K562 (cell line): ENCODE measurements at regions not wholly inside any gene's neighbourhood (a gene's known extent, or its start where the extent isn't known, plus 50 kb on each side); places are given as distances from the start of the nearest gene placed in this dataset.

Experiments
- ATAC-seq: fragments of 200-7000 bp; cut with Tn5 transposase; 3 replicates; pipeline ENCODE4 v1.9.1; 2020; ENCODE audit warnings: moderate library complexity
- BruUV-seq: library from RNA; stranded (reverse); fragments of 400-500 nt; replicated peaks from 2 replicates; lab custom pipeline; 2021; lab: Mats Ljungman, UMichigan
- CTCF ChIA-PET: fragments of 300-600 bp; formaldehyde crosslinking; extraction: SDS; loops from one replicate; lab custom pipeline; 2021; ENCODE audit warnings: low intra/inter-chr PET ratio; lab: Yijun Ruan, JAX
- POLR2A ChIA-PET: fragments of 300-600, 350-650 bp; sonication (Branson Sonifier 250); formaldehyde crosslinking; extraction: SDS; loops from one replicate; lab custom pipeline; 2021; ENCODE audit warnings: antibody characterized with exemption, inconsistent platforms; lab: Yijun Ruan, JAX
- DNase-seq, 4 experiments: peaks; one replicate each; pipeline versions ENCODE4 v3.0.0 to v3.0.0-alpha.2; 2011 to 2018; ENCODE audit warnings: low spot score in 3 of 4, mixed read lengths in 3 of 4; ENCODE audit errors: extremely low read depth in 1 of 4
- FAIRE-seq: peaks from 2 replicates; lab custom pipeline; 2011; peaks lifted over from hg19 to GRCh38; lab: Jason Lieb, UNC
- H2AFZ ChIP-seq: 2 replicates; pipeline ENCODE4 v1.6.0; 2011; ENCODE audit warnings: low read depth, low read length, control low read depth, inconsistent platforms
- H3K27ac ChIP-seq: fragments of 200-600 bp; 3 replicates; pipeline ENCODE4 v1.8.0; 2011; ENCODE audit warnings: low read depth, mild to moderate bottlenecking, control low read depth, inconsistent platforms, low read length, moderate library complexity, mixed read lengths; ENCODE audit errors: extremely low read depth
- H3K27me3 ChIP-seq, 2 experiments: fragments of 300-600 bp in 1 of 2; 2 replicates in 1 of 2; 3 replicates in 1 of 2; pipeline versions ENCODE4 v1.6.0 to v1.8.0; 2011; ENCODE audit warnings: inconsistent platforms in 2 of 2, low read length in 2 of 2, mild to moderate bottlenecking in 1 of 2, mixed read lengths in 1 of 2, moderate library complexity in 1 of 2; ENCODE audit not compliant: control insufficient read depth in 2 of 2, insufficient read depth in 2 of 2
- H3K36me3 ChIP-seq: fragments of 300-600 bp; 3 replicates; pipeline ENCODE4 v1.8.0; 2011; ENCODE audit warnings: mild to moderate bottlenecking, low read length, inconsistent platforms; ENCODE audit not compliant: control insufficient read depth, insufficient read depth
- H3K4me1 ChIP-seq, 2 experiments: fragments of 200-600 bp in 1 of 2; replicated peaks in 1 of 2; 2 replicates in 1 of 2; 3 replicates in 1 of 2; pipeline versions ENCODE4 v1.5.1 to v1.8.0; 2011; ENCODE audit warnings: inconsistent platforms in 2 of 2, low read length in 2 of 2, mild to moderate bottlenecking in 1 of 2, mixed read lengths in 1 of 2, moderate library complexity in 1 of 2; ENCODE audit not compliant: control insufficient read depth in 2 of 2, insufficient read depth in 2 of 2
- H3K4me2 ChIP-seq: 2 replicates; pipeline ENCODE4 v1.6.1; 2011; ENCODE audit warnings: low read length, control low read depth, inconsistent platforms, mixed read lengths; ENCODE audit not compliant: insufficient read depth
- H3K4me3 ChIP-seq: fragments of 200-600 bp; sonication (generic), shearing (Covaris generic); 2 replicates; pipeline ENCODE4 v1.5.1; 2016; ENCODE audit warnings: control low read depth, inconsistent platforms
- H3K79me2 ChIP-seq: fragments of 200-600 bp; 3 replicates; pipeline ENCODE4 v1.8.0; 2011; ENCODE audit warnings: low read length, inconsistent platforms; ENCODE audit not compliant: control insufficient read depth, insufficient read depth
- H3K9ac ChIP-seq, 2 experiments: 2 replicates each; pipeline versions ENCODE4 v1.6.0 to v1.6.1; 2011; ENCODE audit warnings: low read depth in 2 of 2, low read length in 2 of 2, control low read depth in 1 of 2, inconsistent platforms in 1 of 2, mild to moderate bottlenecking in 1 of 2, mixed read lengths in 1 of 2; ENCODE audit not compliant: insufficient read depth in 1 of 2
- H3K9me1 ChIP-seq: one replicate; pipeline ENCODE4 v1.6.0; 2011; ENCODE audit warnings: inconsistent platforms, mild to moderate bottlenecking, low read length, moderate library complexity; ENCODE audit not compliant: control insufficient read depth, insufficient read depth
- H3K9me3 ChIP-seq: replicated peaks from 2 replicates; pipeline ENCODE4 v1.5.1; 2011; ENCODE audit warnings: low read depth, low read length, inconsistent platforms; ENCODE audit not compliant: control insufficient read depth, insufficient read depth
- H4K20me1 ChIP-seq: replicated peaks from 2 replicates; pipeline ENCODE4 v1.6.1; 2011; ENCODE audit warnings: low read length, inconsistent platforms, mixed read lengths; ENCODE audit not compliant: control insufficient read depth, insufficient read depth
- ATF1 ChIP-seq, 2 experiments: fragments of 450-650 bp in 1 of 2; IDR thresholded peaks; 2 replicates each; pipeline ENCODE4 v1.6.1; 2016; ENCODE audit warnings: missing compliant biosample characterization in 1 of 2, missing genetic modification characterization in 1 of 2
- CTBP1 ChIP-seq: fragments of 450-650 bp; IDR thresholded peaks from 2 replicates; pipeline ENCODE4 v1.6.1; 2016; ENCODE audit warnings: borderline replicate concordance
- FOSL1 ChIP-seq: fragments of 200-800 bp; sonication (Bioruptor generic); conservative IDR thresholded peaks from 2 replicates; pipeline ENCODE4 v1.6.1; 2016; ENCODE audit warnings: missing genetic modification characterization, missing compliant biosample characterization
- KLF6 ChIP-seq: fragments of 250-450 bp; sonication (Bioruptor Pico); IDR thresholded peaks from 2 replicates; pipeline ENCODE4 v1.4.0; 2020; ENCODE audit warnings: mild to moderate bottlenecking, moderate library complexity, borderline replicate concordance
- MXI1 ChIP-seq: IDR thresholded peaks from 2 replicates; pipeline ENCODE4 v1.6.1; 2011; ENCODE audit warnings: low read depth, mild to moderate bottlenecking, improper control_type of control experiment, low read length
- OTX1 ChIP-seq: fragments of 450-650 bp; formaldehyde crosslinking; IDR thresholded peaks from 2 replicates; pipeline ENCODE4 v1.4.0; 2022; ENCODE audit warnings: mild to moderate bottlenecking
- RBM22 ChIP-seq: fragments of 200-400 bp; formaldehyde crosslinking; IDR thresholded peaks from 2 replicates; pipeline ENCODE4 v1.6.1; 2018; ENCODE audit warnings: low read length, low read depth; ENCODE audit not compliant: poor library complexity, severe bottlenecking
- RBM39 ChIP-seq: fragments of 200-400 bp; formaldehyde crosslinking; optimal IDR thresholded peaks from 2 replicates; pipeline ENCODE3; 2018; ENCODE audit warnings: low read depth, low read length
- RNF2 ChIP-seq: sonication (generic); IDR thresholded peaks from 2 replicates; pipeline ENCODE4 v1.6.1; 2016
- SIN3A ChIP-seq, 2 experiments: fragments of 150-350 bp in 1 of 2; IDR thresholded peaks; 2 replicates each; pipeline ENCODE4 v1.6.1; 2011 to 2016; ENCODE audit warnings: borderline replicate concordance in 2 of 2, low read depth in 2 of 2, low read length in 2 of 2, mild to moderate bottlenecking in 2 of 2, moderate library complexity in 2 of 2; ENCODE audit not compliant: control insufficient read depth in 1 of 2
- ZNF551 ChIP-seq: fragments of 250-450 bp; sonication (Bioruptor Pico); IDR thresholded peaks from 2 replicates; pipeline ENCODE4 v1.5.0; 2021; ENCODE audit warnings: mild to moderate bottlenecking, moderate library complexity
- ZNF592 ChIP-seq: fragments of 450-650 bp; IDR thresholded peaks from 2 replicates; pipeline ENCODE4 v1.6.1; 2017; ENCODE audit warnings: antibody characterized with exemption, mild to moderate bottlenecking
- WGBS: fragments of 100-300 bp; shearing (Covaris generic); methylation state at CpG from one replicate; pipeline ENCODE4 v1.1.6; 2016; ENCODE audit warnings: low coverage, mixed read lengths; ENCODE audit not compliant: insufficient coverage; ENCODE audit errors: missing lambda C conversion rate; 5-methylcytosine and 5-hydroxymethylcytosine counted together
- in situ Hi-C: fragments of 300-500 bp; cut with MboI; formaldehyde crosslinking; loops from 4 replicates; pipeline ENCODE4 v1.15.0; 2018; ENCODE audit warnings: inconsistent platforms, mixed read lengths
- intact Hi-C: fragments of 100-400 bp; cut with micrococcal nuclease; formaldehyde crosslinking; loops from 2 replicates; pipeline ENCODE4 v1.14.2; 2022
- TF ChIP-seq, protein P1 (sequence below): fragments of 450-650 bp; IDR thresholded peaks from 2 replicates; pipeline ENCODE4 v1.6.1; 2016

DNA sequence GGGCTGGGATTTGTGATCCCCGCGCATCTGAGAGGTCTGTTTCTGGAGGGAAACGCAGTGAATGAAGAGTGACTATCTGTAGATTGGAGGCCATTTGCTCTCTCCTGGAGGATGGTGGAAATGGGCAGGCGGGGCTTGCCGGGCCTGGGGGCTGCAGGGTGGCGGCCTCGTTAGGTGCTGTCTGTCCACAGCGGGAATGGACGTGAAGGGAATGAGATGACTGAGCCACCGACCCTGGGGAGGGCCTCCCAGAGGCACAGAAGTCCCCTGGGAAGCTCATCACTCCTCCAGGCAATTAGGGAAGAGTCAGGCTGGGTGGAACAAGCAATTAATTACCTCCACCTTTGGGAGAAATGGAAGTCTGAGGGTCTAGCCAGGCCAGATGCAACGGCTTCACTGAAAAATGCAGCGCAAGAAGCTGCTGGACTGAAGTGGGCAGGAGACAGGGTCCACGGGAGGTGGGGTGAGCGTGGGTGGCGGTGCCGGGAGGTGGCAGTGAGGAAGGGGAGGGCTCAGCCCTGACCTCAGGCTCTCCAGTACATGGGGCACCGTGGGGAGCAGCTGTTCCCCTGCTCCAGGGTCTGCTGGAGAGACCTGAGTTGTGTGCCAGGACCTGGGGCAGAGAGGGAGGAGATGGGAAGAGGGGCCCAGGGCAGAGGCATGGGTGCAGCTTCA, 524.5 kb downstream of the BRD1 start:
- TF ChIP-seq FOSL1 (tag): no peak
- no peak for TF ChIP-seq OTX1
- TF ChIP-seq ATF1 (CRISPR knock-in tag; IDR thresholded peaks at IDR 0.05): no peak
- TF ChIP-seq ATF1 (tag; IDR thresholded peaks at IDR 0.05): no peak
- TF ChIP-seq MXI1: no peak
- TF ChIP-seq SIN3A (IDR thresholded peaks at IDR 0.05; ENCODE audit: borderline replicate concordance in 2 of 2, control insufficient read depth in 1 of 2, low read depth in 2 of 2, low read length in 2 of 2): no peak
- no peak for TF ChIP-seq ZNF551
- no peak for TF ChIP-seq RNF2
- no peak for TF ChIP-seq RBM22
- TF ChIP-seq, protein P1, sequence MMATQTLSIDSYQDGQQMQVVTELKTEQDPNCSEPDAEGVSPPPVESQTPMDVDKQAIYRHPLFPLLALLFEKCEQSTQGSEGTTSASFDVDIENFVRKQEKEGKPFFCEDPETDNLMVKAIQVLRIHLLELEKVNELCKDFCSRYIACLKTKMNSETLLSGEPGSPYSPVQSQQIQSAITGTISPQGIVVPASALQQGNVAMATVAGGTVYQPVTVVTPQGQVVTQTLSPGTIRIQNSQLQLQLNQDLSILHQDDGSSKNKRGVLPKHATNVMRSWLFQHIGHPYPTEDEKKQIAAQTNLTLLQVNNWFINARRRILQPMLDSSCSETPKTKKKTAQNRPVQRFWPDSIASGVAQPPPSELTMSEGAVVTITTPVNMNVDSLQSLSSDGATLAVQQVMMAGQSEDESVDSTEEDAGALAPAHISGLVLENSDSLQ: no peak
- no peak for TF ChIP-seq KLF6
- TF ChIP-seq ZNF592: no peak
- TF ChIP-seq RBM39: no peak
- no peak for TF ChIP-seq CTBP1
- POLR2A ChIA-PET: no interaction called here

More for the DNA sequence above, 524.5 kb downstream of the BRD1 start:
- DNase-seq (no peak), FAIRE-seq (no peak), ATAC-seq (no peak)
- no peaks in the 10 kb centered on the region for H3K36me3 ChIP-seq
- no peak overlapping the region for H3K9ac ChIP-seq
- in situ Hi-C loops: loop anchor here (25.0 kb wide), 1 partner anchor 266 kb away; no protein-coding TSS in a partner anchor
- H3K27ac ChIP-seq: no peak overlapping the region
- WGBS: 2% methylated on average over 15 of the region's 17 CpGs
- H4K20me1 ChIP-seq: no peaks in the 10 kb centered on the region
- H3K79me2 ChIP-seq: no peaks in the 10 kb centered on the region
- no peak overlapping the region for H3K4me3 ChIP-seq
- H2AFZ ChIP-seq: no peak overlapping the region
- peaks cover 0 to 38% of the 10 kb centered on the region in 2 experiments; a peak in 3 of 5 replicates for H3K27me3 ChIP-seq
- intact Hi-C loops: no loop called here
- BruUV-seq: no TSS peak
- no peaks in the 10 kb centered on the region for H3K9me3 ChIP-seq
- no peak overlapping the region for H3K4me2 ChIP-seq
- H3K9me1 ChIP-seq: no peaks in the 10 kb centered on the region
- CTCF ChIA-PET: no interaction called here
- peaks cover 0 to 9% of the 10 kb centered on the region in 2 experiments; a peak in 2 of 5 replicates for H3K4me1 ChIP-seq
